ENCODE measurements at regions not wholly inside any gene's neighbourhood (a gene's known extent, or its start where the extent isn't known, plus 50 kb on each side); places are given as distances from the start of the nearest gene placed in this dataset.
A peak's percentile ranks its signal among the peaks of the same experiment; 100 is the strongest.
"Not testable (repeated sequence)": the region's sequence is repeated elsewhere in the genome, so short reads cannot be mapped to it uniquely, and the experiment has no call there.

DNA sequence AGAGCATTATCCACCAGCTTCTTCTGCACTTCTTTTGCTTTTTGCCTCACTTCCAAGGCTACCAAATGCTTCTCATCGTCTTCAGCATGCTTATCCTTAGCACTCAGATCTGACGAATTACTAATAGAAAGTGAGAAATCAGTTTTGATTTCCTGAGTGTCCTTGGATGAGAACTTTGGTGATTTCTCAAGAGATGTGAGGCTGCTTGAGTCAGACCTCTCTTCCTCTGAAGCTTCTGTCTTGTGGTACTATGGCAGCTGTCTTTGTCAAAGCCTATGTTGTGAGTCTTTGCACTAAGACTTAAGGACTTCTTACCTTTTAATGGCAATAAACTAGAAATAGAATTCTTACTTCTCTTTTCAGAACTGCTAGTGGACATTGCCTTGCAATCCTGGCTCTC, 169.9 kb downstream of the CPE start:
- DNase-seq, result no peak

DNA sequence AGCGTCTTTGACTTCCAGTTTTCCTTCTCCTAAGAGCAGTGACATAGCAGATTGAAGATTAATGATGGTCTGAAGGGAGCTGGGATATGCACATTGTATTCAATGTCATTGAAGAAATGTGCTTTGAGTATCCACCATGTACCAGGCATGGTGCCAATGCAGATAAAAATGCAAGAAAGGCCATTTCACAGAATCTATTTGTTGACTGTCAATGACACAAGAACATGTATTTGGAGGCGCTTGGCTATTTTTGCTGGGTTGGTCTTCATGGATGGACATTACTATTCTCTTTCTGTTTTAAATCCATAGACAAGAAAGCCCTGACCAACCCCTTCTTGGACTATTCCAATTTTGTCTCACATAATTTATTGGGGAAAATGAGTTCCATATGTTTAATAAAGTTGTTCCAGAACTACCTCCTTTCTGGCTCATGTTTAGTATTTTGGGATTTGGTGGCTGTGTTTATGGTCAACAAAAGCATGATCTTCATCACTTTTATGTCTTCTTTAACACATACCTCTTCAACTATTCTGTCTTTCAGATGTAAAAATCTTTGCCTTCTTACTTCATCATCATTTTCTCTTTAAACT, 174.5 kb downstream of the CPE start:
- DNase-seq, result no peak

DNA sequence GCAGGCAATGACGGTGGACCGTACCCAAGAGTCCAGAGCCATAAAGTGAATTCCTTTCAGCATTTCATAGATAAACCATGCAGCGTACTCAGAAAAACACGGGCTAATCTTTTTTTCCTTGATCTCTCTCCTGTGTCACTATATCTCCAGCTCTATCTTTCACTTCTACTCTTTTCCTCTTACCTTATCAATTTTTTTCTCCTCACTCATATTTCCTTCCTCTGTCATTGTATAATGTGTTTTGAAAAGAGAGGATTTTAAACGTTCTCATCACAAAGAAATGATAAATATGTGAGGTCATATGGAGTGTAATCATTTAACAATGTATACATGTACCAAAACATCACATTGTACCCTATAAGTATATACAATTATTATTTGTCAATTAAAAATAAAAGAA, 176.5 kb downstream of the CPE start:
- no peak for DNase-seq

DNA sequence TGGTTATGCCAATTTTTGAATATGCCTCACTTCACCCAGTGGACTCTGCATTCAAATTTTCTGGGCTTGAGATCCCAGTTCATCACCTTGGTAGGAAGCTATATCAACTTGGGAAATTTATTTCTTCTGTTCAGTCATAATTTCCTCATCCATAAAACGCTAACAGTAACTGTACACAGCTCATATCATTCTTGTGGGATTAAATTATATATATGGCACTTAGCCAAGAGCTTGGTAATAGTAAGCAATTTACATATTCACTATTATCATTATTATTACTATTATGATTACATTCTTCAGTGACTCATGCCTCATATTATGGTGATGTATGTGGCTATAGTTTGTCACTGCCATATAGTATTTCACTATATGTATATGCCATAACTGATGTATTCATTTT, 177.6 kb downstream of the CPE start:
- DNase-seq, result no peak

DNA sequence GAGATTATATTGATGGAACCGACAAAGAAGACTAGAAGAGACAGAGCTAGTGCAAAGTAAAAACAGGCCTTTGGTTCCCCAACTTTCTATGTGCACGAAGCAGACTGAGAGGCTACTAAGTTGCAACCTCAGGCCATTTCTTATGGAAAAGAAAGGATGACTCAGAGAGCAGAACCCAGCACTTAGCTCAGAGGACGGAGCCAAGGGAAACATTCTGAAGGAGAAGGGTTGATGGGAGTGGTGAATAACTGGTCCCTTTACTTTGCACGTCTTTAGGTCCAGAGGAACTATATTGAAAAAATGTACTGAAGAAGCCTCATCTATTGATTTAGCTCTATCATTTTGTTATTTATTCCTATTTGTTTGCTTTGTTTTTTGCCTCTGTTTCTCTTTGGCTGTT, 182.1 kb downstream of the CPE start:
- no peak for DNase-seq

DNA sequence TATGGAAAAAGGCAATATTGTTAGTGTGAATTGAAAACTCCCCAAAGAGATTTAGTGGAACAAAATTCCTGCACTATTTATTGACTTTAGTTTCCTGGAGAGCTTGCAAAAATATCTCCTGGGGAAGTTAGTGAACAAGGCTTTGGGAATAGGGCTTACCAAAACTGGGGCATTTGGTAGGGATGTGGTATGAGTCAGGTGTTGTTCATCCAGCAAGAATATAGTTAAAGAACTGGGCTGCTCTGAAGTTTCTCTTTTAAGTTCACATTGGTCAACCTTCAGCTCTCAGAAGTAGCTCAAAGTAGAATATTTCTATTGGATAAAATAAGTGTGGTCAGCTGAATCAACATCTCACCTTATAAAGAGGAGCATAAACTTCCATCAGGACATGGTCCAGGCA, 185.0 kb downstream of the CPE start:
- peak; percentile 25 for DNase-seq

DNA sequence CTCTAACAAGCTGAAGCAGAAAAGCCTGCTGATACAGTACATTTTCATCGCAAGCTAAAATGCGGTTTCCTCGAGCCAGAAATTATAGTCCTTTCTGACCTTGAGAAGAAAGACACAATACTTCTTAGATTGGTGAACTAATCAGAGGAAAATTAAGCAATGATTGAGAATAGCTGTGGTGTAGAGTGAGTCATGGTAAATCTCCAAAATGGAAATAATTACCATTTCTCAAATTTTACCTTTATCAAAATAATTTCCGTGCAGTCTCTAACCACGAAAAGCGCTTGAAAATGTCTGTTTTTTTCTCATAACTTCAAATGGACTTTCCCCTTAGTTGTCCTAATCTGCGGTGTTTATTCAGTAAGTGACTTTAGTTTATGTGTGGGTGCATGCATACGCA, 190.2 kb downstream of the CPE start:
- DNase-seq, result no peak

DNA sequence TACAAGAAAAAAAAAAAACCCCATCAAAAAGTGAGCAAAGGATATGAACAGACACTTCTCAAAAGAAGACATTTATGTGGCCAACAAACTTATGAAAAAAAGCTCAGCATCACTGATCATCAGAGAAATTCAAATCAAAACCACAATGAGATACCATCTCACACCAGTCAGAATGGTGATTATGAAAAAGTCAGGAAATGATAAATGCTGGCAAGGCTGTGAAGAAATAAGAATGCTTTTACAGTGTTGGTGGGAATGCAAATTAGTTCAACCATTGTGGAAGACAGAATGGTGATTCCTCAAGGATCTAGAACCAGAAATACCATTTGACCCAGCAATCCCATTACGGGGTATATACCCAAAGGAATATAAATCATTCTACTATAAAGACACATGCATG, 192.7 kb downstream of the CPE start:
- not testable (repeated sequence) for DNase-seq

DNA sequence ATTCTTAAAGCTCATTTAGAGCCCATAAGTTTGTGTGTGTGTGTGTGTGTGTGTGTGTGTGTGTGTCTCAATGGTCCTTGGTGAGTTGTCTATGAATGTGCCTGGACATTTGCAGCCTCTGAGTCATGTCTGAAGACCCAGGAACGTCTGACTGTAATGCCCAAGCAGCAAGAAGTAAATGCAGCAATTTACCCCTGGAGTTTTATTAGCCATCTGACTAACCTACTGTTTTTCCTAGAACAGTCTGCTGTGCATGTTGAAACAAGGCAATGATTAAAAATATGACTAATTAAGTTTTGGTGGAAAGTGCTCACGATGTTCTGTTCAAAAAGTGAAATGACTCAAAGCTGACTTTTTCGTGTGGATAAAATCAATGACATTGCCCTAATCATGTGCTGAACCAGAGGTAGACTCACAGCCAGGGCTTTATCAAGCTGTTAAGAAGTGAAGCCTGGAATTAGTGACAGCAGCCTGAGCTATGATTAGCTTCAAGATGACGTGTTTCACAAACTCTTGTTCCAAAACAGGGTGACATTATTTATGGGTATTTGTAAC, 201.6 kb downstream of the CPE start:
- peak; percentile 92 for DNase-seq

DNA sequence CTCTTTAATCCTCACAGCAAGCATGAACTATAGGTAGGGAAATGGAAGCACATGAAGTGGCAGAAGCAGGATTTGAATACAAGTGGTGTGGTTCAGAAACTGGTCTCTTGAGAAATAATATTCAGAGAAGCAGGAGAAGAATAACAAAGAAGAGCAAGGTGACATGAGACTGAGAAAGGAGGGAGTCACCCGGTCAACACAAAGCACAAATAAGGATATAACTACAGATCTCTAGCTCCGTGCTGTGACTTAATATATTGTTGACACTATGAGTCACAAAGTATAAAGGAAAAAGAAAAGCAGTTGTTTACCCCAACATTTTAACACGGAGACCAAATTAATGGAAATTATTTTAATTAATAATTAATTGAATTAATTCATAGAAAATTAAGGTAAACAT, 204.5 kb downstream of the CPE start:
- DNase-seq, result no peak

DNA sequence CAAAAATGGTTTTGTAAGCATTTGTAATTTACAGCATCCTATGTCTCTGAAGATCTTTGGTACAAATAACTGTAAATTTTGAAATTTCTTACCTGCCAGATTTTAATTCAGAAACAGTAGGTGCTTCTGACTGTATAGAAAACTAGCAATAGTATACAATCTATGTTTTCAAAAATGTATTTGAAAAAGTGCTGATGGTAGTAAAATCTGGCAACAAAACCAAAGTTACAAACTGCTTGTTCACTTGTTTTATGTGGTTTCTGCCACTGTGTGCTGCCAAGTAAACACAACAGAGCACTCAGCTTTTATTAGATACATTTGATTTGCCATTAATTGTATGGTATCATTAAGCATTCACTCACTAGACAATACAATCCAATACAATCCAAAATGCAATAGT, 206.1 kb downstream of the CPE start:
- no peak for DNase-seq

DNA sequence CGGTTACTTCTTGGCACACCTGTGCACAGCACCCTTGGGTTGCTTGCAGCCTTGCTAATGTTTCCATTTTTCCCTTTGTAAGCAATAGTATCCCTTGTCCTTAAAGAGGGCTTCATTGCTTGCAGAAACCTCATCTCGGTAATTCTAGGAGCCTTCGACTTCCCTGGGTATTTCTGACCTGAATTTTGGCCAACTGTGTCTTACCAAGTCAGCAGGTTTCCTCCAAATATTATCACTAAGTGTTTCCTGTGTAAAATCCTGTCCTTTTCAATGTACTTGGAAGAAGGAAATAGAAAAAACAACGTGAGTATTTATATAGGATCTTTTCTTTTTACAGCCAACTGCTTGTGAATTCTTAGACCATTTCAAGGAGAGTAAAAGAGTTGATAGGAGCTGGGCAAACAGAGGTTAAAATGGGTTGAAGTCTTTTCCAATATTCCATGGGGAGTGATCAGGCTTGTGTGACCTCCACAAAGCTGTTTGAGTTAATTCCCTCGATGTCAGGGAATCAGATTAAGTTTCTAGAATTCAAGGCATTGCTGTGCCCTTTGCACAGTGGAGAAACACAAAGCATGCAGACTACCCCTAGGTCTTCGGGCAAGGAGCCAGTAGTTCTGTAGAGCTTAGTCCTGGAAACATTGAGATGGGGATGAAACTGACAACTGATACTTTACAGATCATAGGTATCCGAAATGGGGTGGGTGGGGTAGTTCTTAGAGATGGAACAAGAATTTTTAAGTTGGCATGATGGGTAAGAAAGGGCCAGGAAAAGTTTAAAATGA, 209.9 kb downstream of the CPE start:
- DNase-seq, result no peak

DNA sequence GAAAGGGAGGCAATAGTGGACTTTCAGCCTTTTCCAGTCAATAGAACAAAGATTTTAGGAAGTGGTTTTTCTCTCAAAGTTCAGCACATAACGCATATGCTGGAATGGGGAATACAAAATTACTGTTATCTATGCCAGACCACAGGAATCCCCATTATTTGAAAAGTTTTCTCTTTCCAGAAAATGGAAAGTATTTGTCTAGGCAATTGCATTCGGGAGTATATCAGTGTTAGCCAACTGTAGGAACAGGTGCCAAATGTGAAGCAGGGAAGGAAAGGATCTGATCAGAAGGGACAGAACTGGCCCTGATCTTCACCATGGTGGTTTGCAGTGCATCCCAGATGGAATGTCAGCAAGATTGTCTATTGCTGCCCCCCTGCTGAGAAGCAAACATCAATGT, 213.6 kb downstream of the CPE start:
- peak; percentile 62 for DNase-seq

DNA sequence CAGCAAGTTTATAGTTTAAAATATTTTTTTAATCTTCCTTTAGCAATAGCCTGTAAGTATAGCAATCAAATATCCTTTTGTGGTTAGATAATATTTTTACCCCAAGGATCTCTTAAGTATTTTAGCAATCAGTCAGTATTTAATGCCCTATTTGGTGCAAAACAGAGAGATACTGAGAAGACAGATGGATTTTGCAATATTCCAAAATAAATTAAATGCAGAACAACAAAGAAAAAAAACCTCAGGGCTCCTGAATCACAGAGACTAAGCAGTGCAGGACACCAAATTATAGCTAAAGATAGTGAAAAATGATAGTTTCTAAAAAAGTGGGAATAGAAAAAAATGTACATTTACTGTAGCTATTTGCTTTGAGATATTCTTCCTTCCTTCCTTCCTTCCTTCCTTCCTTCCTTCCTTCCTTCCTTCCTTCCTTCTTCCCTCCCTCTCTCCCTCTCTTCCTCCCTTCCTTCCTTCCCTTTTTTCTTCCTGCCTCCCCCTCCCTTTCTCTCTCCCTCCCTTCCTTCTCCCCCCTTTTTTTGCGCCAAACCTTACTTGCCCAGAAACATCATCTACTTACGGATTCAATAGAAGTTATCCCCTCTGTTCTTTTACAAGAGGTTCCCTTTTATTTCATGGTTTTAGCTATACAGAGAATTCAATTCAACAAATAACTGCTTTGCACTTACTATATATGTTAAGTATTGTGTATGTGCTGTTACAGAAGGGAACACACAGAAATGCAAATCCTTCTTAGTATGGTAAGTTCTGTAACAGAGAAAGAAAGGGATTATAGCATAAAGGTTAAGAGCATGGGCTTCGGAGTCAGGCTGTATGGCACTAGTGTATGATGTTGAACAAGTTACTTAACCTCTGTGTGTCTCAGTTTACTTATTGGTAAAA, 219.0 kb downstream of the CPE start:
- no peak for DNase-seq

DNA sequence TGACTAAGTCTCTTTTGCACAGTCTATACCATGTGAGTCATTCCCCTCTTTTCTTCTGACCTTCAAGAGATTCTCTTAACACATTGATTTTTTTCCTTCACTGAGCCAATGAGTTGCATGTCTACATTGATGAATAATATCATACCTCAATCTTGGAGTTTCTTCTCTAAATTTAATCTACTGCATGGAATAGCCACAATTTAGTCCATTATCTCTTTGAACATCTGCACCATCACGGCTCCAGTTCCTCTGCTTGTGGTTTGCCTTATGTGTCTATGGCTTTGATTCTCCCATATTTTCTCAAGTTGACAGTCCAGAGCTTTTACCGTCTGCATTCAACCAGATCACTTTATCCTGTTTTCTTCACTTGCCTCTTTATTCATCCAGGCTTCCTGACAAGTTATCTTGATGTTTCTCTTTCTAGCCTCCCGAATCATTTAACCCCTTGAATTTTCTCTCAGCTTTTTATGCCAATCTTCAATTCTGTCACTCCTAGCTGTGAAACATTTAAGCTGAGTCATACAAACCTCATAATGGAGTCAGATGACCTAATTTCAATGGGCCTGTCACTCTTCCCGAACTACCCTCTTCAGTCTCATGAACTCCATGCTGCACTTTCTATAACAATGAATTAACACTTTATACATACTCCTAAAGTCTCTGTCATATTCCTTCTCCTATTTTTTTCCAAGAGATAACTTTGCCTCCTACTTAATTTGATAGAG, 222.3 kb downstream of the CPE start:
- DNase-seq, result no peak

DNA sequence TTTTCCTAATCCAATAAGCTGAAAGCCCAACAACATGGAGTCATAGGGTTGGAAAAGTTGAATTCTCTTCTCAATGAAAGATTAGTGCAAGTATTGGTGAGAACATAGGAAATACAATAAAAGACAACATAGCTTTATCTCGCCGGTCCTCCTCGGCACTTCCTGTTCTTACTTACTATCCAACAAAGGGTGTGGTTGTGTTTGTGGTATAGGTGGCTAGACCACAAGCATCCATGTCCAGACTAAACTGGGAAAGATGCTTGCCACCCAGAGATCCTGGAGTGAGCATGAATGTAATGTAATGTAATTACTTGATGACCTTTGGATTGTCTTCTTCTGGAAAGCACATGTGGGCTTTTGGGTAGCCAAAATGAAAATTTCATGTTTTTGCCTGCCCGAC, 223.8 kb downstream of the CPE start:
- DNase-seq, result no peak

DNA sequence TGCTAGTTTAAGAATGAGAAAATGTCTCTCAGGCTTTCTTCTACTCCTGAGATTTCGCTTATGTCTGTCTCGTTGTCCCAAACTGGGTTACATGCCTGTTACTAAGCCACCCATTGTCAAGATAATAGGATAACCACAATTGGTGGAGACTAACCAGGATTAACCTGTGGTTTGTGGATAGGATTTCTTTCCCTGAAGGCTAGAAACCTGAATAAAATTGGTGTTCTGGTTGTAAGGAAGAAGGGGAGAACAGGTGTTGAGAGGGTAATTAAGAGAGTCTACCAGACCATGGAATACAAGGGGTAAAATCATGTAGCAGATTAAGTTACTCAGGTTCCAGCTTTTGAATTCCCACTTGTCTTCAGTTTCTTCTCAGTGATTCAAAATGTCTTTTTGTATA, 225.4 kb downstream of the CPE start:
- DNase-seq, result no peak

DNA sequence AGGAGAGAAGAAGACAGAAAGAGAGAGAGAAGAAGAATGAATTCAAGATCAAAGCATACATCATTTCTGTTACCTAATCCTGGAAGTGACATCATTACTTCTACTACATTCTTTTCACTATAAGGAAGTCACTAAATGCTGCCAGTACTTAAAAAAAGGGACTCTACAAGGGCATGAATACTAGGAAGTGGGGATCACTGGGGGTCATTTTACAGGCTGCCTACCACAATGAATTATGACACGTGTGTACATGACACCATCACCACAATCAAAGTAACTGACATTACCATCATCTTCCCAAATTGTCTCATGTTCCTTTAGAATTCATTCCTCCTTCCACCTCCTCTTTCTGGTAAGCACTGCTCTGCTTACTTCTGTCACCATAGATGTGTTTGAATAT, 227.0 kb downstream of the CPE start:
- no peak for DNase-seq

DNA sequence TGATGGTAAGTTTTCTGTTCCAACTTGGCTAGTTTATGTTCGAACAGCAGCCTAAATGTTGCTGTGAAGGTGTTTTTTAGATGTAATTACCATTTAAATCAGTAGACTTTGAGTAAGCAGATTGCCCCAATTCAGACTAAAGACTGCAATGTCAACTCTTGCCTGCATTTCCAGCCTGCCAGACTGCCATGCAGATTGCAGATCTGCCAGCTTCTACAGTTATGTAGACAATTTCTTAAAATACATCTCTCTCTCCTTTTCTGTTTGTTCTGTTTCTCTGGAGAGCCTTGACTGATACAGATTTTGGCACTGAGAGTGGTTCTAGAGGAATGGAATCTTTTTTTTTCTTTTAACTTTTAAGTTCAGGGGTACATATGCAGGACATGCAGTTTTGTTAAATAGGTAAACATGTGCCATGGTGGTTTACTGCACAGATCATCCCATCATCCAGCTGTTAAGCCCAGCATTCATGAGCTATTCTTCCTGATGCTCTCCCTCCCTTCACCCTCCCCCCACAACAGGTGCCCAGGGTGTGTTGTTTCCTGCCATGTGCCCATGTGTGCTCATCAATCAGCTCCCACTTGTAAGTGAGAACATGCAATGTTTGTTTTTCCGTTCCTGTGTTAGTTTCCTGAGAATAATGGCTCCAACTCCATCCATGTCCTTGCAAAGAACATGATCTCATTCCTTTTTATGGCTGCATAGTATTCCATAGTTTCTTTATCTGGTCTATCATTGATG, 227.8 kb downstream of the CPE start:
- DNase-seq, result no peak

DNA sequence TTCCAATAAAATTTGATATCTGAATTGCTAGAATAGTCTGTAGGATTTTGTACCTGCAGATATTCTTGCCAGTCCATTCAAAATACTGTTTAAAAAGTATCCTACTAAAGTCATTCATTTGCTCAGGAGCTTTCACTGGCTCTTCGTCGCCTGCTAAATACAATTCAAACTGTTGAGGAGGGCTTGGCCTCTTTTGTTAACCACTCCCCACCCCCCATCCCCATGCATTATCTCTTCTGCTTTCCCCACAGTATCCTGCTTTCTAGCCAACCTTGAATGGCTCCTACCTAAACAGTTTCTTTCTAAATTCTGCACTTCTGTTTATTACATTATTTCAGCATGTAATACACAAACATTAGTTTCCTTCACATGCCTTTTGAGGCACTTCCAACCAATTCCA, 230.8 kb downstream of the CPE start:
- DNase-seq, result no peak

DNA sequence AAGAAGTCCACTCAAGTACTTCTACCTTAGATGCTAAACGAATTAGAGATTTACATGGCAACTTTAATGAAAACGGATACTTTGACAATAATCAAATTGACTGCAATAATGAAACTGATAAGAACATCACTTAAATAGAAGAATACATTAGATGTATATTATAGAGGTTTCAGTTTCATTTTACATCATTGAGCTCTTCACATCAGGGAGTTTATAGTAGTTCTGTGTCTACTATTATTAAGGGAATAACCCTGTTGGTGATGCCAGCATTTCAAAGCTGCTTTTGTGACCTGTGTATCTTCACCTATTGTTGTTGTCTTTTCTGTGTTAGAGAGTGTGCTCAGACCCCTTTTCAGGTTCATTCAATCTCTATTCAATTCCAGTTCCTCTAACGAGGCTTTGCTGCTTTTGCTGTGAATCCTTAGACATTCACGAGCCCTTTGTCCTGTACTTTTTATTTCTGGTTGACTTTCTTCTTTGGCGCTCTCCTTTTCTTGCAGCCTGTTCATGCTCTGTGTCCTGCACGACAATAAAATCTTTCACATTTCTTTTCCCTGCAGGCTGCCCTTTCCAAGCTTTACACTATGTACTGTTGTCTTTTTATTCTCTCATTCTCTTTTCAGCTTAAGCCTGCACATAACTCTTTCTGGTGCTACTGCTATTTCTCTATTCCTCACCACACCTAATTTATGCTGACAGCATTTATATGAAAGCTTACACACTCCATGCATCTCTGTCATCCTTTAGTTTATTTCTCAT, 232.1 kb downstream of the CPE start:
- no peak for DNase-seq
